GM12878 (cell line): ENCODE measurements at regions not wholly inside any gene's neighbourhood (a gene's known extent, or its start where the extent isn't known, plus 50 kb on each side); places are given as distances from the start of the nearest gene placed in this dataset.

ENCODE experiments used
- ATF7 ChIP-seq: fragments of 450-650 bp; IDR thresholded peaks from 2 replicates; pipeline ENCODE4 v1.6.1; 2016; ENCODE audit warnings: low read depth, mild to moderate bottlenecking
- CEBPZ ChIP-seq: fragments of 150-350 bp; IDR thresholded peaks from 2 replicates; pipeline ENCODE4 v1.6.1; 2016; ENCODE audit warnings: low read depth, low read length
- CTCF ChIP-seq, 3 experiments: IDR thresholded peaks in 2 of 3; conservative IDR thresholded peaks in 1 of 3; 2 replicates each; pipeline ENCODE4 v1.5.1; 2011; ENCODE audit warnings: low read depth in 3 of 3, low read length in 3 of 3, mild to moderate bottlenecking in 3 of 3, control low read depth in 2 of 3, moderate library complexity in 2 of 3, inconsistent platforms in 1 of 3, mixed read lengths in 1 of 3; ENCODE audit not compliant: control insufficient read depth in 2 of 3, insufficient read depth in 1 of 3; ENCODE audit errors: extremely low read depth in 1 of 3
- E2F8 ChIP-seq: fragments of 450-650 bp; IDR thresholded peaks from 2 replicates; pipeline ENCODE4 v1.6.1; 2018; ENCODE audit warnings: mild to moderate bottlenecking, low read depth, moderate library complexity; ENCODE audit not compliant: partially characterized antibody
- EED ChIP-seq: sonication (generic); IDR thresholded peaks from 2 replicates; pipeline ENCODE4 v1.6.1; 2016; ENCODE audit warnings: antibody characterized with exemption, low read depth
- FOXK2 ChIP-seq: fragments of 450-650 bp; IDR thresholded peaks from 2 replicates; pipeline ENCODE4 v1.6.1; 2017; ENCODE audit warnings: mild to moderate bottlenecking, moderate library complexity
- HCFC1 ChIP-seq: fragments of 150-350 bp; IDR thresholded peaks from 2 replicates; pipeline ENCODE4 v1.6.1; 2014; ENCODE audit warnings: low read length
- JUNB ChIP-seq: IDR thresholded peaks from 2 replicates; pipeline ENCODE4 v1.6.1; 2016; ENCODE audit warnings: antibody characterized with exemption, mild to moderate bottlenecking
- MAX ChIP-seq: IDR thresholded peaks from 2 replicates; pipeline ENCODE4 v1.6.1; 2012; ENCODE audit warnings: low read depth, low read length, improper control_type of control experiment
- NFYB ChIP-seq: IDR thresholded peaks from 2 replicates; pipeline ENCODE4 v1.6.1; 2011; ENCODE audit warnings: low read depth, mild to moderate bottlenecking, low read length, improper control_type of control experiment, moderate library complexity; ENCODE audit not compliant: insufficient read depth
- PAX8 ChIP-seq: fragments of 450-650 bp; IDR thresholded peaks from 2 replicates; pipeline ENCODE4 v1.6.1; 2017; ENCODE audit warnings: mild to moderate bottlenecking, moderate library complexity
- PML ChIP-seq: IDR thresholded peaks from 2 replicates; pipeline ENCODE4 v1.6.1; 2012; ENCODE audit warnings: low read length, inconsistent platforms
- POLR2AphosphoS2 ChIP-seq: IDR thresholded peaks from 2 replicates; pipeline ENCODE4 v1.6.1; 2011; ENCODE audit warnings: low read depth, mild to moderate bottlenecking, low read length, improper control_type of control experiment, moderate library complexity
- STAT3 ChIP-seq: IDR thresholded peaks from 2 replicates; pipeline ENCODE4 v1.6.1; 2011; ENCODE audit warnings: low read depth, low read length, improper control_type of control experiment
- ZBTB4 ChIP-seq: fragments of 450-650 bp; formaldehyde crosslinking; IDR thresholded peaks from 2 replicates; pipeline ENCODE4 v1.4.0; 2022; ENCODE audit warnings: mild to moderate bottlenecking, moderate library complexity
- ZNF384 ChIP-seq: IDR thresholded peaks from 2 replicates; pipeline ENCODE4 v1.6.1; 2012; ENCODE audit warnings: low read depth, mild to moderate bottlenecking, low read length, improper control_type of control experiment, borderline replicate concordance

- no peak for TF ChIP-seq CEBPZ
- TF ChIP-seq E2F8 = no peak
- TF ChIP-seq JUNB = no peak
- no peak for TF ChIP-seq MAX
- TF ChIP-seq ATF7 = no peak
- no peak for TF ChIP-seq ZBTB4 (CRISPR knock-in tag)
- no peak for TF ChIP-seq STAT3
- no peak for TF ChIP-seq ZNF384
- TF ChIP-seq FOXK2 = no peak
- no peak for TF ChIP-seq NFYB
- TF ChIP-seq PML = no peak
- TF ChIP-seq HCFC1 = no peak
- no peak for TF ChIP-seq POLR2AphosphoS2
- TF ChIP-seq PAX8 = no peak
- TF ChIP-seq CTCF (IDR thresholded peaks at IDR 0.05 in 2 of 3, conservative IDR thresholded peaks at IDR 0.05 in 1 of 3; ENCODE audit: control insufficient read depth in 2 of 3, extremely low read depth in 1 of 3, insufficient read depth in 1 of 3, low read depth in 3 of 3, low read length in 3 of 3) = no peak
- TF ChIP-seq EED = no peak
- TF ChIP-seq, all 136 proteins: peak for 0
Measured at GRCh38 chr10:129027906-129028305, 439.1 kb upstream of the MGMT start (continued).
